ENCODE measurements at regions not wholly inside any gene's neighbourhood (a gene's known extent, or its start where the extent isn't known, plus 50 kb on each side); places are given as distances from the start of the nearest gene placed in this dataset.

- ATAC-seq = no peak
- Histone ChIP-seq H3K27me3 (ENCODE audit: control insufficient read depth in 2 of 2, insufficient read depth in 2 of 2, low read length in 2 of 2) (no peaks in the 10 kb centered on the region), H3K4me1 (ENCODE audit: control insufficient read depth in 2 of 2, insufficient read depth in 2 of 2, low read length in 2 of 2) (no peaks in the 10 kb centered on the region), H3K4me3 (ENCODE audit: low read length) (no peak overlapping the region), H3K36me3 (ENCODE audit: control insufficient read depth in 2 of 3, insufficient read depth in 3 of 3, low read length in 3 of 3) (no peaks in the 10 kb centered on the region), H3K27ac (ENCODE audit: low read depth, low read length) (no peak overlapping the region), H3K9me3 (ENCODE audit: control insufficient read depth in 2 of 3, low read length in 3 of 3) (no peaks in the 10 kb centered on the region)
- Mint-ChIP-seq H3K4me3 (no peak overlapping the region), H3K27me3 (peaks cover 0 to 28% (median 13%) of the 10 kb centered on the region in 5 donors), H3K4me1 (no peaks in the 10 kb centered on the region), H3K27ac (no peak overlapping the region), H3K36me3 (no peaks in the 10 kb centered on the region), H3K9me3 (peaks cover 0 to 11% (median 0%) of the 10 kb centered on the region in 11 donors)
- POLR2A ChIA-PET = no interaction called here
- CTCF ChIA-PET = no interaction called here
- intact Hi-C loops (cut with micrococcal nuclease) = no loop called here
- DNase-seq = no peak
These were observed 193.6 kb downstream of the DRD1 start for GRCh38 chr5:175250426-175250825.

GRCh38 chr5:175248416-175248905 lies 195.5 kb downstream of the DRD1 start:
- H3K9me3 Mint-ChIP-seq = peaks cover 0 to 12% (median 0%) of the 10 kb centered on the region in 11 donors
- intact Hi-C loops (cut with micrococcal nuclease) = no loop called here
- H3K4me3 ChIP-seq (ENCODE audit: low read length) = no peak overlapping the region
- H3K36me3 ChIP-seq (ENCODE audit: control insufficient read depth in 2 of 3, insufficient read depth in 3 of 3, low read length in 3 of 3) = no peaks in the 10 kb centered on the region
- no peak overlapping the region for H3K27ac ChIP-seq (ENCODE audit: low read depth, low read length)
- DNase-seq (no peak), ATAC-seq (no peak)
- no peaks in the 10 kb centered on the region for H3K9me3 ChIP-seq (ENCODE audit: control insufficient read depth in 2 of 3, low read length in 3 of 3)
- no peaks in the 10 kb centered on the region for H3K27me3 ChIP-seq (ENCODE audit: control insufficient read depth in 2 of 2, insufficient read depth in 2 of 2, low read length in 2 of 2)
- H3K36me3 Mint-ChIP-seq = no peaks in the 10 kb centered on the region
- H3K27ac Mint-ChIP-seq = no peak overlapping the region
- CTCF ChIA-PET = no interaction called here
- POLR2A ChIA-PET = no interaction called here
- H3K4me1 ChIP-seq (ENCODE audit: control insufficient read depth in 2 of 2, insufficient read depth in 2 of 2, low read length in 2 of 2) = no peaks in the 10 kb centered on the region
- H3K4me1 Mint-ChIP-seq = no peaks in the 10 kb centered on the region
- H3K4me3 Mint-ChIP-seq = no peak overlapping the region
- peaks cover 0 to 35% (median 24%) of the 10 kb centered on the region in 5 donors for H3K27me3 Mint-ChIP-seq

GRCh38 chr5:175246889-175247520 lies 197.0 kb downstream of the DRD1 start:
- no peak overlapping the region for H3K4me3 ChIP-seq (ENCODE audit: low read length)
- no peak overlapping the region for H3K27ac ChIP-seq (ENCODE audit: low read depth, low read length)
- H3K27ac Mint-ChIP-seq = no peak overlapping the region
- H3K36me3 ChIP-seq (ENCODE audit: control insufficient read depth in 2 of 3, insufficient read depth in 3 of 3, low read length in 3 of 3) = no peaks in the 10 kb centered on the region
- H3K36me3 Mint-ChIP-seq = no peaks in the 10 kb centered on the region
- intact Hi-C loops (cut with micrococcal nuclease) = no loop called here
- no peak for DNase-seq
- CTCF ChIA-PET = no interaction called here
- no peak for ATAC-seq
- H3K4me1 ChIP-seq (ENCODE audit: control insufficient read depth in 2 of 2, insufficient read depth in 2 of 2, low read length in 2 of 2) = no peaks in the 10 kb centered on the region
- no peaks in the 10 kb centered on the region for H3K27me3 ChIP-seq (ENCODE audit: control insufficient read depth in 2 of 2, insufficient read depth in 2 of 2, low read length in 2 of 2)
- H3K4me1 Mint-ChIP-seq = no peaks in the 10 kb centered on the region
- POLR2A ChIA-PET = no interaction called here
- no peak overlapping the region for H3K4me3 Mint-ChIP-seq
- no peaks in the 10 kb centered on the region for H3K9me3 ChIP-seq (ENCODE audit: control insufficient read depth in 2 of 3, low read length in 3 of 3)
- peaks cover 0 to 12% (median 0%) of the 10 kb centered on the region in 11 donors for H3K9me3 Mint-ChIP-seq
- peaks cover 0 to 41% (median 22%) of the 10 kb centered on the region in 5 donors for H3K27me3 Mint-ChIP-seq

GRCh38 chr5:175246242-175246888 lies 197.6 kb downstream of the DRD1 start:
- no peak overlapping the region for H3K4me3 ChIP-seq (ENCODE audit: low read length)
- Mint-ChIP-seq H3K4me1 (no peaks in the 10 kb centered on the region), H3K36me3 (no peaks in the 10 kb centered on the region), H3K9me3 (peaks cover 0 to 12% (median 0%) of the 10 kb centered on the region in 11 donors), H3K27ac (no peak overlapping the region), H3K27me3 (peaks cover 0 to 46% (median 27%) of the 10 kb centered on the region in 5 donors), H3K4me3 (no peak overlapping the region)
- intact Hi-C loops (cut with micrococcal nuclease) = no loop called here
- DNase-seq (no peak), ATAC-seq (no peak)
- POLR2A ChIA-PET = no interaction called here
- H3K27ac ChIP-seq (ENCODE audit: low read depth, low read length) = no peak overlapping the region
- H3K4me1 ChIP-seq (ENCODE audit: control insufficient read depth in 2 of 2, insufficient read depth in 2 of 2, low read length in 2 of 2) = no peaks in the 10 kb centered on the region
- no peaks in the 10 kb centered on the region for H3K36me3 ChIP-seq (ENCODE audit: control insufficient read depth in 2 of 3, insufficient read depth in 3 of 3, low read length in 3 of 3)
- H3K27me3 ChIP-seq (ENCODE audit: control insufficient read depth in 2 of 2, insufficient read depth in 2 of 2, low read length in 2 of 2) = no peaks in the 10 kb centered on the region
- H3K9me3 ChIP-seq (ENCODE audit: control insufficient read depth in 2 of 3, low read length in 3 of 3) = no peaks in the 10 kb centered on the region
- CTCF ChIA-PET = no interaction called here

- Mint-ChIP-seq H3K4me1 (no peaks in the 10 kb centered on the region), H3K27me3 (peaks cover 0 to 61% (median 41%) of the 10 kb centered on the region in 5 donors), H3K36me3 (no peaks in the 10 kb centered on the region), H3K4me3 (no peak overlapping the region), H3K27ac (no peak overlapping the region), H3K9me3 (peaks cover 0 to 5% (median 0%) of the 10 kb centered on the region in 11 donors)
- Histone ChIP-seq H3K4me1 (ENCODE audit: control insufficient read depth in 2 of 2, insufficient read depth in 2 of 2, low read length in 2 of 2) (no peaks in the 10 kb centered on the region), H3K27me3 (ENCODE audit: control insufficient read depth in 2 of 2, insufficient read depth in 2 of 2, low read length in 2 of 2) (no peaks in the 10 kb centered on the region), H3K9me3 (ENCODE audit: control insufficient read depth in 2 of 3, low read length in 3 of 3) (no peaks in the 10 kb centered on the region), H3K36me3 (ENCODE audit: control insufficient read depth in 2 of 3, insufficient read depth in 3 of 3, low read length in 3 of 3) (no peaks in the 10 kb centered on the region), H3K27ac (ENCODE audit: low read depth, low read length) (no peak overlapping the region), H3K4me3 (ENCODE audit: low read length) (no peak overlapping the region)
- POLR2A ChIA-PET = no interaction called here
- ATAC-seq = no peak
- CTCF ChIA-PET = no interaction called here
- no peak for DNase-seq
- intact Hi-C loops (cut with micrococcal nuclease) = no loop called here
These were observed 200.5 kb downstream of the DRD1 start for GRCh38 chr5:175243441-175243840.

- Mint-ChIP-seq H3K36me3 (no peaks in the 10 kb centered on the region), H3K27ac (no peak overlapping the region), H3K4me1 (no peaks in the 10 kb centered on the region), H3K27me3 (peaks cover 0 to 62% (median 40%) of the 10 kb centered on the region in 5 donors), H3K9me3 (peaks cover 0 to 5% (median 0%) of the 10 kb centered on the region in 11 donors), H3K4me3 (no peak overlapping the region)
- Histone ChIP-seq H3K4me1 (ENCODE audit: control insufficient read depth in 2 of 2, insufficient read depth in 2 of 2, low read length in 2 of 2) (no peaks in the 10 kb centered on the region), H3K27ac (ENCODE audit: low read depth, low read length) (no peak overlapping the region), H3K36me3 (ENCODE audit: control insufficient read depth in 2 of 3, insufficient read depth in 3 of 3, low read length in 3 of 3) (no peaks in the 10 kb centered on the region), H3K4me3 (ENCODE audit: low read length) (no peak overlapping the region), H3K9me3 (ENCODE audit: control insufficient read depth in 2 of 3, low read length in 3 of 3) (no peaks in the 10 kb centered on the region), H3K27me3 (ENCODE audit: control insufficient read depth in 2 of 2, insufficient read depth in 2 of 2, low read length in 2 of 2) (no peaks in the 10 kb centered on the region)
- intact Hi-C loops (cut with micrococcal nuclease) = no loop called here
- ATAC-seq (no peak), DNase-seq (no peak)
- ChIA-PET CTCF (no interaction called here), POLR2A (no interaction called here)
These were observed 201.8 kb downstream of the DRD1 start for GRCh38 chr5:175242207-175242606.

- Mint-ChIP-seq H3K36me3 (no peaks in the 10 kb centered on the region), H3K27ac (no peak overlapping the region), H3K9me3 (no peaks in the 10 kb centered on the region), H3K27me3 (peaks cover 0 to 68% (median 37%) of the 10 kb centered on the region in 5 donors), H3K4me3 (no peak overlapping the region), H3K4me1 (no peaks in the 10 kb centered on the region)
- POLR2A ChIA-PET = no interaction called here
- DNase-seq = no peak
- Histone ChIP-seq H3K27ac (ENCODE audit: low read depth, low read length) (no peak overlapping the region), H3K36me3 (ENCODE audit: control insufficient read depth in 2 of 3, insufficient read depth in 3 of 3, low read length in 3 of 3) (no peaks in the 10 kb centered on the region), H3K9me3 (ENCODE audit: control insufficient read depth in 2 of 3, low read length in 3 of 3) (no peaks in the 10 kb centered on the region), H3K4me3 (ENCODE audit: low read length) (no peak overlapping the region), H3K27me3 (ENCODE audit: control insufficient read depth in 2 of 2, insufficient read depth in 2 of 2, low read length in 2 of 2) (no peaks in the 10 kb centered on the region), H3K4me1 (ENCODE audit: control insufficient read depth in 2 of 2, insufficient read depth in 2 of 2, low read length in 2 of 2) (no peaks in the 10 kb centered on the region)
- ATAC-seq = no peak
- CTCF ChIA-PET = no interaction called here
- intact Hi-C loops (cut with micrococcal nuclease) = no loop called here
These were observed 205.7 kb downstream of the DRD1 start for GRCh38 chr5:175238326-175238725.

Data from naive thymus-derived CD4-positive, alpha-beta T cell (primary cell).